GM12878 (cell line): ENCODE measurements at regions not wholly inside any gene's neighbourhood (a gene's known extent, or its start where the extent isn't known, plus 50 kb on each side); places are given as distances from the start of the nearest gene placed in this dataset.

Source experiments
- ATAC-seq: fragments of 200-7000 bp; cut with Tn5 transposase; 3 replicates; pipeline ENCODE4 v1.9.1; 2020; ENCODE audit warnings: mild to moderate bottlenecking, moderate library complexity
- BruUV-seq: library from RNA; stranded (reverse); fragments of 400-500 nt; replicated peaks from 2 replicates; lab custom pipeline; 2021; lab: Mats Ljungman, UMichigan
- CTCF ChIA-PET: fragments of 300-600 bp; sonication (Branson Sonifier 250); formaldehyde crosslinking; extraction: SDS; loops from one replicate; lab custom pipeline; 2021; ENCODE audit warnings: inconsistent platforms; lab: Yijun Ruan, JAX
- POLR2A ChIA-PET: fragments of 350-600 bp; formaldehyde crosslinking; extraction: SDS; loops from one replicate; lab custom pipeline; 2021; ENCODE audit warnings: inconsistent platforms; lab: Charles Lee
- RAD21 ChIA-PET: fragments of 300-600 bp; sonication (Branson Sonifier 250); formaldehyde crosslinking; loops from one replicate; lab custom pipeline; 2023; ENCODE audit warnings: antibody characterized with exemption; ENCODE audit not compliant: unreplicated experiment; lab: Charles Lee
- SMC1A ChIA-PET: fragments of 300-600 bp; sonication (Branson Sonifier 250); formaldehyde crosslinking; loops from one replicate; lab custom pipeline; 2023; ENCODE audit not compliant: unreplicated experiment, uncharacterized antibody; lab: Charles Lee
- DNase-seq: peaks from one replicate; pipeline ENCODE4 v3.0.0-alpha.2; 2011; ENCODE audit warnings: low read depth, low spot score
- FAIRE-seq: peaks from 3 replicates; lab custom pipeline; 2011; peaks lifted over from hg19 to GRCh38; lab: Jason Lieb, UNC
- H2AFZ ChIP-seq: 2 replicates; pipeline ENCODE4 v1.6.0; 2011; ENCODE audit warnings: low read depth, low read length, control low read depth; ENCODE audit not compliant: control insufficient read depth
- H3K27ac ChIP-seq: 2 replicates; pipeline ENCODE4 v1.5.1; 2011; ENCODE audit warnings: control low read depth; ENCODE audit not compliant: control insufficient read depth, insufficient read depth
- H3K27me3 ChIP-seq, 2 experiments: replicated peaks in 1 of 2; 2 replicates each; pipeline versions ENCODE4 v1.6.0 to v1.6.1; 2011; ENCODE audit warnings: low read length in 1 of 2; ENCODE audit not compliant: control insufficient read depth in 2 of 2, insufficient read depth in 2 of 2
- H3K36me3 ChIP-seq, 2 experiments: 2 replicates each; pipeline ENCODE4 v1.5.1; 2011; ENCODE audit warnings: low read length in 1 of 2; ENCODE audit not compliant: control insufficient read depth in 2 of 2, insufficient read depth in 2 of 2
- H3K4me1 ChIP-seq: 2 replicates; pipeline ENCODE4 v1.6.1; 2011; ENCODE audit warnings: mild to moderate bottlenecking, low read length, moderate library complexity, mixed read lengths; ENCODE audit not compliant: control insufficient read depth, insufficient read depth
- H3K4me2 ChIP-seq: 2 replicates; pipeline ENCODE4 v1.6.0; 2011; ENCODE audit warnings: control low read depth; ENCODE audit not compliant: control insufficient read depth, insufficient read depth
- H3K4me3 ChIP-seq: fragments of 200-600 bp; sonication (generic); 2 replicates; pipeline ENCODE4 v1.5.1; 2016
- H3K79me2 ChIP-seq: 2 replicates; pipeline ENCODE4 v1.6.0; 2011; ENCODE audit warnings: low read length; ENCODE audit not compliant: control insufficient read depth, insufficient read depth
- H3K9ac ChIP-seq: 2 replicates; pipeline ENCODE4 v1.8.0; 2011; ENCODE audit warnings: low read length, control low read depth, mixed read lengths; ENCODE audit not compliant: control insufficient read depth, insufficient read depth
- H3K9me3 ChIP-seq: replicated peaks from 3 replicates; pipeline ENCODE4 v1.5.1; 2011; ENCODE audit warnings: mild to moderate bottlenecking, low read length; ENCODE audit not compliant: control insufficient read depth, insufficient read depth
- H4K20me1 ChIP-seq: 2 replicates; pipeline ENCODE4 v1.6.0; 2011; ENCODE audit not compliant: control insufficient read depth, insufficient read depth
- BMI1 ChIP-seq: fragments of 450-650 bp; IDR thresholded peaks from 2 replicates; pipeline ENCODE4 v1.6.1; 2016; ENCODE audit warnings: mild to moderate bottlenecking, moderate library complexity, borderline replicate concordance
- ETV6 ChIP-seq, 2 experiments: fragments of 450-650 bp in 1 of 2; IDR thresholded peaks in 1 of 2; conservative IDR thresholded peaks in 1 of 2; 2 replicates each; pipeline ENCODE4 v1.6.1; 2014; ENCODE audit warnings: antibody characterized with exemption in 1 of 2, borderline replicate concordance in 1 of 2, low read depth in 1 of 2, mild to moderate bottlenecking in 1 of 2, moderate library complexity in 1 of 2
- IRF4 ChIP-seq: IDR thresholded peaks from 2 replicates; pipeline ENCODE4 v1.6.1; 2011; ENCODE audit warnings: low read depth, low read length
- MEF2A ChIP-seq: IDR thresholded peaks from 2 replicates; pipeline ENCODE4 v1.6.1; 2011; ENCODE audit warnings: low read depth, mild to moderate bottlenecking, low read length, moderate library complexity; ENCODE audit not compliant: insufficient read depth
- MTA3 ChIP-seq: IDR thresholded peaks from 2 replicates; pipeline ENCODE4 v1.6.1; 2012; ENCODE audit warnings: low read length, inconsistent platforms, borderline replicate concordance
- NR2C2 ChIP-seq: IDR thresholded peaks from 2 replicates; pipeline ENCODE4 v1.6.1; 2011; ENCODE audit warnings: borderline replicate concordance, low read depth; ENCODE audit not compliant: control insufficient read depth, insufficient read length
- POU2F2 ChIP-seq: IDR thresholded peaks from 3 replicates; pipeline ENCODE4 v1.6.1; 2011; ENCODE audit warnings: low read depth, mild to moderate bottlenecking, low read length, borderline replicate concordance
- RAD21 ChIP-seq: IDR thresholded peaks from 2 replicates; pipeline ENCODE4 v1.6.1; 2011; ENCODE audit warnings: mild to moderate bottlenecking, low read depth, low read length, moderate library complexity; ENCODE audit not compliant: insufficient read depth
- RAD51 ChIP-seq: fragments of 450-650 bp; IDR thresholded peaks from 2 replicates; pipeline ENCODE4 v1.6.1; 2016; ENCODE audit warnings: moderate library complexity, mild to moderate bottlenecking, inconsistent platforms
- SMAD5 ChIP-seq: IDR thresholded peaks from 2 replicates; pipeline ENCODE4 v1.6.1; 2016; ENCODE audit warnings: antibody characterized with exemption, low read depth
- ZNF24 ChIP-seq: fragments of 450-650 bp; IDR thresholded peaks from 2 replicates; pipeline ENCODE4 v1.6.1; 2017; ENCODE audit warnings: antibody characterized with exemption, mild to moderate bottlenecking
- in situ Hi-C: fragments of 300-500 bp; cut with MboI; formaldehyde crosslinking; loops from 9 replicates; pipeline ENCODE4 v1.14.3; 2018; ENCODE audit warnings: mixed read lengths
- intact Hi-C: fragments of 100-400 bp; cut with micrococcal nuclease; formaldehyde crosslinking; loops from one replicate; pipeline ENCODE4 v1.14.2; 2022; ENCODE audit not compliant: unreplicated experiment
- TF ChIP-seq, protein P1 (sequence below): IDR thresholded peaks from 2 replicates; pipeline ENCODE4 v1.6.1; 2012; ENCODE audit warnings: low read depth, low read length, improper control_type of control experiment
- TF ChIP-seq, protein P2 (sequence below): IDR thresholded peaks from 2 replicates; pipeline ENCODE4 v1.6.1; 2011; ENCODE audit warnings: low read depth, low read length, improper control_type of control experiment, borderline replicate concordance
- TF ChIP-seq, protein P3 (sequence below): fragments of 450-650 bp; IDR thresholded peaks from 2 replicates; pipeline ENCODE4 v1.6.1; 2018; ENCODE audit warnings: mild to moderate bottlenecking, low read depth, moderate library complexity; ENCODE audit not compliant: partially characterized antibody
- TF ChIP-seq, protein P4 (sequence below): fragments of 450-650 bp; formaldehyde crosslinking; IDR thresholded peaks from 2 replicates; pipeline ENCODE4 v1.5.0; 2022; ENCODE audit warnings: mild to moderate bottlenecking, missing genetic modification characterization
- TF ChIP-seq, protein P5 (sequence below): IDR thresholded peaks from 2 replicates; pipeline ENCODE4 v1.6.1; 2011; ENCODE audit warnings: borderline replicate concordance, low read depth, mild to moderate bottlenecking, moderate library complexity, low read length; ENCODE audit not compliant: insufficient read depth, poor library complexity, severe bottlenecking

DNA sequence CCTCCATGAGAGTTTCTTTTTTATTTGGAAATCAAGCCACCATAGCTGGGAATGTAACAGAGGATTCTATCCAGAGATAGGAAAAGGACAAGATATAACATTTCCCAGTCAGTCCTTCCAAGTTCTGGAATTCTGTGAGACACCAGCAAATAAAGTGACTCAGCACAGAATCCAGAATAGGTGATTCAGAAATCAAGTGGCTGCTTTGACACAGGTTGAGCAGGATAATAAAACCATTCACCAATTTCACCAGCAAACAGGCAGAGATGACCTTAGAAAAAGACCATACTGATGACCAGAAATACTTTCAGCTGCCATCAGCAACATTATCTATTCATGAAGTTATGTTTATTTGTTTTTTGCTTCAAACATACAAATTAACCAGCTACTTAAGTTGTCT lies 491.5 kb upstream of the TUSC1 start:
- Histone ChIP-seq H3K9me3 (no peaks in the 10 kb centered on the region), H3K9ac (no peak overlapping the region), H4K20me1 (no peaks in the 10 kb centered on the region), H3K4me1 (no peaks in the 10 kb centered on the region), H2AFZ (no peak overlapping the region), H3K4me2 (no peak overlapping the region), H3K27me3 (no peaks in the 10 kb centered on the region), H3K36me3 (no peaks in the 10 kb centered on the region), H3K79me2 (no peaks in the 10 kb centered on the region), H3K4me3 (no peak overlapping the region), H3K27ac (no peak overlapping the region)
- ATAC-seq (no peak), FAIRE-seq (no peak), DNase-seq (no peak)
- BruUV-seq: no TSS peak
- intact Hi-C loops (no loop called here), in situ Hi-C loops (no loop called here)
- POLR2A ChIA-PET: no interaction called here
- CTCF ChIA-PET: no interaction called here
- RAD21 ChIA-PET: no interaction called here
- SMC1A ChIA-PET: no interaction called here
- no peak for TF ChIP-seq MEF2A
- TF ChIP-seq, protein P1, sequence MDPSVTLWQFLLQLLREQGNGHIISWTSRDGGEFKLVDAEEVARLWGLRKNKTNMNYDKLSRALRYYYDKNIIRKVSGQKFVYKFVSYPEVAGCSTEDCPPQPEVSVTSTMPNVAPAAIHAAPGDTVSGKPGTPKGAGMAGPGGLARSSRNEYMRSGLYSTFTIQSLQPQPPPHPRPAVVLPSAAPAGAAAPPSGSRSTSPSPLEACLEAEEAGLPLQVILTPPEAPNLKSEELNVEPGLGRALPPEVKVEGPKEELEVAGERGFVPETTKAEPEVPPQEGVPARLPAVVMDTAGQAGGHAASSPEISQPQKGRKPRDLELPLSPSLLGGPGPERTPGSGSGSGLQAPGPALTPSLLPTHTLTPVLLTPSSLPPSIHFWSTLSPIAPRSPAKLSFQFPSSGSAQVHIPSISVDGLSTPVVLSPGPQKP: no peak
- TF ChIP-seq, protein P2, sequence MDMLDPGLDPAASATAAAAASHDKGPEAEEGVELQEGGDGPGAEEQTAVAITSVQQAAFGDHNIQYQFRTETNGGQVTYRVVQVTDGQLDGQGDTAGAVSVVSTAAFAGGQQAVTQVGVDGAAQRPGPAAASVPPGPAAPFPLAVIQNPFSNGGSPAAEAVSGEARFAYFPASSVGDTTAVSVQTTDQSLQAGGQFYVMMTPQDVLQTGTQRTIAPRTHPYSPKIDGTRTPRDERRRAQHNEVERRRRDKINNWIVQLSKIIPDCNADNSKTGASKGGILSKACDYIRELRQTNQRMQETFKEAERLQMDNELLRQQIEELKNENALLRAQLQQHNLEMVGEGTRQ: no peak
- TF ChIP-seq ZNF24: no peak
- TF ChIP-seq NR2C2: no peak
- TF ChIP-seq RAD51: no peak
- no peak for TF ChIP-seq RAD21
- TF ChIP-seq, protein P3, sequence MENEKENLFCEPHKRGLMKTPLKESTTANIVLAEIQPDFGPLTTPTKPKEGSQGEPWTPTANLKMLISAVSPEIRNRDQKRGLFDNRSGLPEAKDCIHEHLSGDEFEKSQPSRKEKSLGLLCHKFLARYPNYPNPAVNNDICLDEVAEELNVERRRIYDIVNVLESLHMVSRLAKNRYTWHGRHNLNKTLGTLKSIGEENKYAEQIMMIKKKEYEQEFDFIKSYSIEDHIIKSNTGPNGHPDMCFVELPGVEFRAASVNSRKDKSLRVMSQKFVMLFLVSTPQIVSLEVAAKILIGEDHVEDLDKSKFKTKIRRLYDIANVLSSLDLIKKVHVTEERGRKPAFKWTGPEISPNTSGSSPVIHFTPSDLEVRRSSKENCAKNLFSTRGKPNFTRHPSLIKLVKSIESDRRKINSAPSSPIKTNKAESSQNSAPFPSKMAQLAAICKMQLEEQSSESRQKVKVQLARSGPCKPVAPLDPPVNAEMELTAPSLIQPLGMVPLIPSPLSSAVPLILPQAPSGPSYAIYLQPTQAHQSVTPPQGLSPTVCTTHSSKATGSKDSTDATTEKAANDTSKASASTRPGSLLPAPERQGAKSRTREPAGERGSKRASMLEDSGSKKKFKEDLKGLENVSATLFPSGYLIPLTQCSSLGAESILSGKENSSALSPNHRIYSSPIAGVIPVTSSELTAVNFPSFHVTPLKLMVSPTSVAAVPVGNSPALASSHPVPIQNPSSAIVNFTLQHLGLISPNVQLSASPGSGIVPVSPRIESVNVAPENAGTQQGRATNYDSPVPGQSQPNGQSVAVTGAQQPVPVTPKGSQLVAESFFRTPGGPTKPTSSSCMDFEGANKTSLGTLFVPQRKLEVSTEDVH: no peak
- TF ChIP-seq SMAD5: no peak
- TF ChIP-seq, protein P4, sequence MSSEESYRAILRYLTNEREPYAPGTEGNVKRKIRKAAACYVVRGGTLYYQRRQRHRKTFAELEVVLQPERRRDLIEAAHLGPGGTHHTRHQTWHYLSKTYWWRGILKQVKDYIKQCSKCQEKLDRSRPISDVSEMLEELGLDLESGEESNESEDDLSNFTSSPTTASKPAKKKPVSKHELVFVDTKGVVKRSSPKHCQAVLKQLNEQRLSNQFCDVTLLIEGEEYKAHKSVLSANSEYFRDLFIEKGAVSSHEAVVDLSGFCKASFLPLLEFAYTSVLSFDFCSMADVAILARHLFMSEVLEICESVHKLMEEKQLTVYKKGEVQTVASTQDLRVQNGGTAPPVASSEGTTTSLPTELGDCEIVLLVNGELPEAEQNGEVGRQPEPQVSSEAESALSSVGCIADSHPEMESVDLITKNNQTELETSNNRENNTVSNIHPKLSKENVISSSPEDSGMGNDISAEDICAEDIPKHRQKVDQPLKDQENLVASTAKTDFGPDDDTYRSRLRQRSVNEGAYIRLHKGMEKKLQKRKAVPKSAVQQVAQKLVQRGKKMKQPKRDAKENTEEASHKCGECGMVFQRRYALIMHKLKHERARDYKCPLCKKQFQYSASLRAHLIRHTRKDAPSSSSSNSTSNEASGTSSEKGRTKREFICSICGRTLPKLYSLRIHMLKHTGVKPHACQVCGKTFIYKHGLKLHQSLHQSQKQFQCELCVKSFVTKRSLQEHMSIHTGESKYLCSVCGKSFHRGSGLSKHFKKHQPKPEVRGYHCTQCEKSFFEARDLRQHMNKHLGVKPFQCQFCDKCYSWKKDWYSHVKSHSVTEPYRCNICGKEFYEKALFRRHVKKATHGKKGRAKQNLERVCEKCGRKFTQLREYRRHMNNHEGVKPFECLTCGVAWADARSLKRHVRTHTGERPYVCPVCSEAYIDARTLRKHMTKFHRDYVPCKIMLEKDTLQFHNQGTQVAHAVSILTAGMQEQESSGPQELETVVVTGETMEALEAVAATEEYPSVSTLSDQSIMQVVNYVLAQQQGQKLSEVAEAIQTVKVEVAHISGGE: no peak
- TF ChIP-seq BMI1: no peak
- TF ChIP-seq POU2F2: no peak
- TF ChIP-seq IRF4: no peak
- TF ChIP-seq MTA3: no peak
- no peak for TF ChIP-seq ETV6 (conservative IDR thresholded peaks at IDR 0.05 in 1 of 2, IDR thresholded peaks at IDR 0.05 in 1 of 2; ENCODE audit: borderline replicate concordance in 1 of 2, low read depth in 1 of 2)
- TF ChIP-seq, protein P5, sequence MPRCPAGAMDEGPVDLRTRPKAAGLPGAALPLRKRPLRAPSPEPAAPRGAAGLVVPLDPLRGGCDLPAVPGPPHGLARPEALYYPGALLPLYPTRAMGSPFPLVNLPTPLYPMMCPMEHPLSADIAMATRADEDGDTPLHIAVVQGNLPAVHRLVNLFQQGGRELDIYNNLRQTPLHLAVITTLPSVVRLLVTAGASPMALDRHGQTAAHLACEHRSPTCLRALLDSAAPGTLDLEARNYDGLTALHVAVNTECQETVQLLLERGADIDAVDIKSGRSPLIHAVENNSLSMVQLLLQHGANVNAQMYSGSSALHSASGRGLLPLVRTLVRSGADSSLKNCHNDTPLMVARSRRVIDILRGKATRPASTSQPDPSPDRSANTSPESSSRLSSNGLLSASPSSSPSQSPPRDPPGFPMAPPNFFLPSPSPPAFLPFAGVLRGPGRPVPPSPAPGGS: no peak
